IgD-negative memory B cell (primary cell): ENCODE measurements at regions not wholly inside any gene's neighbourhood (a gene's known extent, or its start where the extent isn't known, plus 50 kb on each side); places are given as distances from the start of the nearest gene placed in this dataset.

Experiments used
- H3K27ac Mint-ChIP-seq, 3 donors: one replicate each; pipeline ENCODE4 v1.8.0; 2020 to 2022; ENCODE audit warnings: mild to moderate bottlenecking in 3 of 3, mixed read lengths in 3 of 3, moderate library complexity in 1 of 3
- H3K27me3 Mint-ChIP-seq: one replicate; pipeline ENCODE4 v1.8.0; 2021; ENCODE audit warnings: mixed read lengths
- H3K36me3 Mint-ChIP-seq: one replicate; pipeline ENCODE4 v1.8.0; 2020; ENCODE audit warnings: mild to moderate bottlenecking, mixed read lengths
- H3K4me1 Mint-ChIP-seq, 3 donors: one replicate each; pipeline ENCODE4 v1.8.0; 2020 to 2022; ENCODE audit warnings: mixed read lengths in 3 of 3, mild to moderate bottlenecking in 1 of 3
- H3K4me3 Mint-ChIP-seq, 4 donors: one replicate each; pipeline ENCODE4 v1.8.0; 2020 to 2022; ENCODE audit warnings: mild to moderate bottlenecking in 4 of 4, mixed read lengths in 4 of 4, moderate library complexity in 3 of 4
- H3K9me3 Mint-ChIP-seq, 3 donors: one replicate each; pipeline ENCODE4 v1.8.0; 2020 to 2021; ENCODE audit warnings: mixed read lengths in 3 of 3, mild to moderate bottlenecking in 1 of 3

- Mint-ChIP-seq H3K27ac (no peak overlapping the region), H3K9me3 (no peaks in the 10 kb centered on the region), H3K4me3 (no peak overlapping the region), H3K27me3 (no peaks in the 10 kb centered on the region), H3K36me3 (peaks cover 2% of the 10 kb centered on the region), H3K4me1 (no peaks in the 10 kb centered on the region)
These were observed 170.7 kb upstream of the SLC7A11 start for GRCh38 chr4:138412847-138413246.

GRCh38 chr4:138410266-138410665 lies 168.1 kb upstream of the SLC7A11 start:
- Mint-ChIP-seq H3K36me3 (no peaks in the 10 kb centered on the region), H3K4me3 (no peak overlapping the region), H3K27ac (no peak overlapping the region), H3K9me3 (no peaks in the 10 kb centered on the region), H3K27me3 (no peaks in the 10 kb centered on the region), H3K4me1 (peaks cover 0 to 5% (median 0%) of the 10 kb centered on the region in 3 donors)

GRCh38 chr4:138409670-138410069 lies 167.5 kb upstream of the SLC7A11 start:
- H3K9me3 Mint-ChIP-seq = no peaks in the 10 kb centered on the region
- peaks cover 0 to 5% (median 1%) of the 10 kb centered on the region in 3 donors for H3K4me1 Mint-ChIP-seq
- H3K27ac Mint-ChIP-seq = no peak overlapping the region
- no peaks in the 10 kb centered on the region for H3K36me3 Mint-ChIP-seq
- H3K27me3 Mint-ChIP-seq = no peaks in the 10 kb centered on the region
- H3K4me3 Mint-ChIP-seq = no peak overlapping the region

GRCh38 chr4:138408758-138409157 lies 166.6 kb upstream of the SLC7A11 start:
- no peak overlapping the region for H3K4me3 Mint-ChIP-seq
- no peaks in the 10 kb centered on the region for H3K36me3 Mint-ChIP-seq
- no peak overlapping the region for H3K27ac Mint-ChIP-seq
- H3K4me1 Mint-ChIP-seq = peaks cover 0 to 5% (median 2%) of the 10 kb centered on the region in 3 donors
- no peaks in the 10 kb centered on the region for H3K9me3 Mint-ChIP-seq
- H3K27me3 Mint-ChIP-seq = no peaks in the 10 kb centered on the region

GRCh38 chr4:138407329-138407728 lies 165.2 kb upstream of the SLC7A11 start:
- peaks cover 0 to 5% (median 2%) of the 10 kb centered on the region in 3 donors for H3K4me1 Mint-ChIP-seq
- no peak overlapping the region for H3K4me3 Mint-ChIP-seq
- no peaks in the 10 kb centered on the region for H3K27me3 Mint-ChIP-seq
- no peak overlapping the region for H3K27ac Mint-ChIP-seq
- H3K36me3 Mint-ChIP-seq = no peaks in the 10 kb centered on the region
- H3K9me3 Mint-ChIP-seq = no peaks in the 10 kb centered on the region

GRCh38 chr4:138406876-138407275 lies 164.7 kb upstream of the SLC7A11 start:
- Mint-ChIP-seq H3K27ac (no peak overlapping the region), H3K36me3 (no peaks in the 10 kb centered on the region), H3K4me3 (no peak overlapping the region), H3K27me3 (no peaks in the 10 kb centered on the region), H3K4me1 (peaks cover 0 to 5% (median 2%) of the 10 kb centered on the region in 3 donors), H3K9me3 (no peaks in the 10 kb centered on the region)

- Mint-ChIP-seq H3K4me1 (peaks cover 0 to 5% (median 2%) of the 10 kb centered on the region in 3 donors), H3K36me3 (no peaks in the 10 kb centered on the region), H3K27me3 (no peaks in the 10 kb centered on the region), H3K4me3 (no peak overlapping the region), H3K9me3 (no peaks in the 10 kb centered on the region), H3K27ac (no peak overlapping the region)
These were observed 163.9 kb upstream of the SLC7A11 start for GRCh38 chr4:138405934-138406567.

- no peaks in the 10 kb centered on the region for H3K27me3 Mint-ChIP-seq
- no peaks in the 10 kb centered on the region for H3K36me3 Mint-ChIP-seq
- H3K9me3 Mint-ChIP-seq = no peaks in the 10 kb centered on the region
- no peak overlapping the region for H3K4me3 Mint-ChIP-seq
- H3K4me1 Mint-ChIP-seq = peaks cover 0 to 5% (median 2%) of the 10 kb centered on the region in 3 donors
- no peak overlapping the region for H3K27ac Mint-ChIP-seq
These were observed 163.3 kb upstream of the SLC7A11 start for GRCh38 chr4:138405466-138405891.

- H3K4me3 Mint-ChIP-seq = no peak overlapping the region
- no peaks in the 10 kb centered on the region for H3K36me3 Mint-ChIP-seq
- peaks cover 0 to 5% (median 2%) of the 10 kb centered on the region in 3 donors for H3K4me1 Mint-ChIP-seq
- H3K27ac Mint-ChIP-seq = no peak overlapping the region
- H3K27me3 Mint-ChIP-seq = no peaks in the 10 kb centered on the region
- no peaks in the 10 kb centered on the region for H3K9me3 Mint-ChIP-seq
These were observed 162.7 kb upstream of the SLC7A11 start for GRCh38 chr4:138404801-138405200.

GRCh38 chr4:138404251-138404650 lies 162.1 kb upstream of the SLC7A11 start:
- Mint-ChIP-seq H3K36me3 (no peaks in the 10 kb centered on the region), H3K27ac (no peak overlapping the region)

GRCh38 chr4:138401334-138401733 lies 159.2 kb upstream of the SLC7A11 start:
- Mint-ChIP-seq H3K27ac (no peak overlapping the region), H3K36me3 (no peaks in the 10 kb centered on the region), H3K9me3 (no peaks in the 10 kb centered on the region), H3K27me3 (peaks cover 2% of the 10 kb centered on the region), H3K4me3 (no peak overlapping the region), H3K4me1 (peaks cover 0 to 3% (median 2%) of the 10 kb centered on the region in 3 donors)

More at GRCh38 chr4:138404251-138404650, 162.1 kb upstream of the SLC7A11 start:
- H3K4me3 Mint-ChIP-seq = no peak overlapping the region
- peaks cover 0 to 5% (median 2%) of the 10 kb centered on the region in 3 donors for H3K4me1 Mint-ChIP-seq
- no peaks in the 10 kb centered on the region for H3K27me3 Mint-ChIP-seq
- H3K9me3 Mint-ChIP-seq = no peaks in the 10 kb centered on the region

GRCh38 chr4:138400543-138400942 lies 158.4 kb upstream of the SLC7A11 start:
- Mint-ChIP-seq H3K27me3 (peaks cover 2% of the 10 kb centered on the region), H3K4me3 (no peak overlapping the region), H3K27ac (no peak overlapping the region), H3K9me3 (no peaks in the 10 kb centered on the region), H3K36me3 (no peaks in the 10 kb centered on the region), H3K4me1 (peaks cover 0 to 2% (median 0%) of the 10 kb centered on the region in 3 donors)

GRCh38 chr4:138400066-138400465 lies 157.9 kb upstream of the SLC7A11 start:
- Mint-ChIP-seq H3K9me3 (no peaks in the 10 kb centered on the region), H3K27me3 (peaks cover 2% of the 10 kb centered on the region), H3K36me3 (no peaks in the 10 kb centered on the region), H3K4me1 (peaks cover 0 to 2% (median 0%) of the 10 kb centered on the region in 3 donors), H3K4me3 (no peak overlapping the region), H3K27ac (no peak overlapping the region)

GRCh38 chr4:138399081-138399480 lies 156.9 kb upstream of the SLC7A11 start:
- Mint-ChIP-seq H3K36me3 (no peaks in the 10 kb centered on the region), H3K4me1 (no peaks in the 10 kb centered on the region), H3K4me3 (no peak overlapping the region), H3K9me3 (no peaks in the 10 kb centered on the region), H3K27ac (no peak overlapping the region), H3K27me3 (peaks cover 2% of the 10 kb centered on the region)

GRCh38 chr4:138398322-138398721 lies 156.2 kb upstream of the SLC7A11 start:
- no peaks in the 10 kb centered on the region for H3K36me3 Mint-ChIP-seq
- H3K9me3 Mint-ChIP-seq = no peaks in the 10 kb centered on the region
- H3K27ac Mint-ChIP-seq = no peak overlapping the region
- H3K4me3 Mint-ChIP-seq = no peak overlapping the region
- H3K27me3 Mint-ChIP-seq = peaks cover 2% of the 10 kb centered on the region
- H3K4me1 Mint-ChIP-seq = no peaks in the 10 kb centered on the region

- Mint-ChIP-seq H3K4me3 (no peak overlapping the region), H3K9me3 (peaks cover 0 to 1% (median 0%) of the 10 kb centered on the region in 3 donors), H3K27ac (no peak overlapping the region), H3K36me3 (no peaks in the 10 kb centered on the region), H3K27me3 (peaks cover 2% of the 10 kb centered on the region), H3K4me1 (peaks cover 0 to 6% (median 4%) of the 10 kb centered on the region in 3 donors)
These were observed 151.9 kb upstream of the SLC7A11 start for GRCh38 chr4:138393886-138394610.
